ENCODE measurements at regions not wholly inside any gene's neighbourhood (a gene's known extent, or its start where the extent isn't known, plus 50 kb on each side); places are given as distances from the start of the nearest gene placed in this dataset.

DNA sequence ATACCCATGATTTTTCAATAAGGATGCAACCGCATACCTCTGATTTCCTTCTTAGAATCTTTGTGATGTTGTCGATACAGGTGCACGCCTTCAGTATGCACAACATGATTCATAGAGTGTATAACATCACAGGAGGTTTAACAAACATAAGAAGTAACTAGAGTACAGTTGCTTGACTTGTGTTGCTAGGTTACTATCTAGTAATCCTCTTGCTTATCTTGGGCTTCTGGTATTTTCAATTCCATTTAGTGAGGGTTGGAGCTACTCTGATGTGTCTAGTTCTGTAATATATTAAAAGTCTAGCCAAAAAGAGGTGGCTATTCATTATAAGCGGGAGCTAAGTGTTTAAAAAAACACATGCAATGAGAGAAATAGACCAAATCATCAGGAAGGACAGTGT, 85.5 kb upstream of the TENT5A start:
- H3K27ac ChIP-seq (ENCODE audit: insufficient read length, low read depth, low read length) = no peak overlapping the region
- H4K8ac ChIP-seq (replicated peaks; ENCODE audit: insufficient read length, low read depth, low read length) = no peak overlapping the region
- WGBS (ENCODE audit: extremely low coverage, insufficient read length, low lambda C conversion rate) = no CpG with 5 or more reads among the region's 4 CpGs
- no peaks in the 10 kb centered on the region for H3K79me2 ChIP-seq (ENCODE audit: insufficient read depth, low read length)
- no peak overlapping the region for H3K27ac Mint-ChIP-seq
- H3K36me3 Mint-ChIP-seq (ENCODE audit: insufficient read depth in 1 of 3, low read depth in 3 of 3) = no peaks in the 10 kb centered on the region
- no peak overlapping the region for H2BK20ac ChIP-seq (ENCODE audit: low read depth, low read length, poor library complexity, severe bottlenecking)
- H3K4me1 Mint-ChIP-seq = no peaks in the 10 kb centered on the region
- H2AFZ ChIP-seq (ENCODE audit: low read length) = no peak overlapping the region
- no peaks in the 10 kb centered on the region for H4K20me1 ChIP-seq (ENCODE audit: control insufficient read depth, insufficient read depth, insufficient read length)
- no peak overlapping the region for H3K23ac ChIP-seq (ENCODE audit: insufficient read length, low read depth, low read length)
- no peaks in the 10 kb centered on the region for H3K27me3 ChIP-seq (ENCODE audit: insufficient read depth, low read length)
- no peak overlapping the region for H3K4ac ChIP-seq (ENCODE audit: low read depth, low read length)
- no peak overlapping the region for H3K14ac ChIP-seq (ENCODE audit: insufficient read depth, low read length)
- no peak overlapping the region for H4K5ac ChIP-seq (ENCODE audit: insufficient read length, low read depth, low read length)
- no peak overlapping the region for H3K4me3 Mint-ChIP-seq
- H3K18ac ChIP-seq (ENCODE audit: insufficient read length, low read depth, low read length) = no peak overlapping the region
- no peak for TF ChIP-seq CTCF (conservative IDR thresholded peaks at IDR 0.05)
- H2BK5ac ChIP-seq (ENCODE audit: insufficient read length, low read length) = no peak overlapping the region
- H3T11ph ChIP-seq (ENCODE audit: low read length) = no peak overlapping the region
- H3K9me3 Mint-ChIP-seq = no peaks in the 10 kb centered on the region; a peak in 1 of 5 replicates
- no peak overlapping the region for H2BK120ac ChIP-seq (ENCODE audit: low read depth, low read length, poor library complexity, severe bottlenecking)
- H3K9me3 ChIP-seq (ENCODE audit: control insufficient read depth, low read depth, low read length) = no peaks in the 10 kb centered on the region
- H3K4me2 ChIP-seq (ENCODE audit: insufficient read depth, insufficient read length, low read length) = no peak overlapping the region
- H3K9ac ChIP-seq (ENCODE audit: extremely low read depth, insufficient read length, low read length) = no peak overlapping the region
- no peaks in the 10 kb centered on the region for H3K79me1 ChIP-seq (ENCODE audit: insufficient read depth, low read depth, low read length, poor library complexity, severe bottlenecking)
- H3K4me1 ChIP-seq (ENCODE audit: insufficient read depth, low read length) = no peaks in the 10 kb centered on the region
- no peaks in the 10 kb centered on the region for H3K23me2 ChIP-seq (ENCODE audit: insufficient read length, low read depth, low read length, poor library complexity, severe bottlenecking)
- H3K27me3 Mint-ChIP-seq (ENCODE audit: low read depth) = no peaks in the 10 kb centered on the region
- no peak overlapping the region for H2BK12ac ChIP-seq (ENCODE audit: insufficient read length, low read depth, low read length)
- no peak for DNase-seq
- H4K91ac ChIP-seq (ENCODE audit: insufficient read length, low read depth, low read length) = no peak overlapping the region
- no peak overlapping the region for H2BK15ac ChIP-seq (ENCODE audit: low read depth, low read length)
- H2AK5ac ChIP-seq (ENCODE audit: insufficient read length, low read length) = no peak overlapping the region
- H3K56ac ChIP-seq (ENCODE audit: insufficient read length, low read depth, low read length) = no peak overlapping the region

Measured in H9 (cell line).